Neutrophil (primary cell): ENCODE measurements at regions not wholly inside any gene's neighbourhood (a gene's known extent, or its start where the extent isn't known, plus 50 kb on each side); places are given as distances from the start of the nearest gene placed in this dataset.

Experiments
- H3K27ac ChIP-seq: fragments of 200-600 bp; sonication (generic); 2 replicates; pipeline ENCODE4 v1.5.1; 2016; ENCODE audit warnings: mild to moderate bottlenecking, moderate library complexity
- H3K27me3 ChIP-seq: fragments of 200-600 bp; sonication (generic); 2 replicates; pipeline ENCODE4 v1.6.0; 2016; ENCODE audit warnings: mild to moderate bottlenecking
- H3K36me3 ChIP-seq: fragments of 200-600 bp; sonication (generic); 2 replicates; pipeline ENCODE4 v1.5.1; 2017
- H3K4me1 ChIP-seq, 2 experiments: fragments of 200-600 bp in 1 of 2; sonication (generic) in 1 of 2; 1 replicate in 1 of 2; 2 replicates in 1 of 2; pipeline versions ENCODE4 v1.5.1 to v1.6.1; 2013 to 2016; ENCODE audit warnings: low read depth in 1 of 2, low read length in 1 of 2, mild to moderate bottlenecking in 1 of 2, moderate library complexity in 1 of 2; ENCODE audit not compliant: control insufficient read depth in 1 of 2, insufficient read depth in 1 of 2
- H3K4me3 ChIP-seq, 2 experiments: fragments of 200-600 bp in 1 of 2; sonication (generic) in 1 of 2; 1 replicate in 1 of 2; 2 replicates in 1 of 2; pipeline ENCODE4 v1.5.1; 2013 to 2016; ENCODE audit warnings: low read depth in 1 of 2, low read length in 1 of 2, mild to moderate bottlenecking in 1 of 2, moderate library complexity in 1 of 2
- H3K9me3 ChIP-seq: fragments of 200-600 bp; sonication (generic); 2 replicates; pipeline ENCODE4 v1.5.1; 2016
- CTCF ChIP-seq: fragments of 200-600 bp; sonication (generic); IDR thresholded peaks from 2 replicates; pipeline ENCODE4 v1.5.1; 2016; ENCODE audit warnings: antibody characterized with exemption

DNA sequence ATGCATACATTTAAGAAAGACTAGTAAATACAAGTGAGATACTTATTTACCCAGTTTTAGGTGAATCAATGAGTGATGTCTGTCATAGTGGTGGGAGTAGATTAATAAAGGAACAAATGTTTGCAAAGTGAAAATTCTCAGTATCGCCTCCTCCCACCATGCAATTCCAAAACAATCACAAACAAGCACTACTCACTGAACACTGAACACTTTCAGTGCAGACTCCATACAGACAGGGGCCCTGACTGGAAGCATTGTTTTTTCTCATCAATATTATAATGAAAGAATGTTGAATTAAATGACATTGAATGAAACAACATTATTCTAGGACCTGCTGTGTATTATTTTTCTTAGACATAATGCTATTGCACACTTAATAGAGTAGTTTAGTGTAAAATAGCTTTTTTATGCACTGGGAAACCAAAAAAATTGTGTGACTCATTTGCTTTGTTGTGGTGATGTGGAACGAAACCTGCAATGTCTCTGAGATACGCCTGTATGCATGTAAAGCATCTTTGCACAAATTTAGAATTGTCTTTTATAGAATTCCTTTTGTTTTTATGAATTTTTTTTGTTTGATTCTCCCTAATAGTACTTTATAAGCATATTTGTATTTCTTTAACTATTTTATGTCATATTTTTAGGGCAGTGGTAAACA lies 317.5 kb downstream of the UTRN start:
- Histone ChIP-seq H3K36me3 (no peaks in the 10 kb centered on the region), H3K4me1 (no peaks in the 10 kb centered on the region), H3K4me3 (no peak overlapping the region), H3K9me3 (no peaks in the 10 kb centered on the region), H3K27me3 (no peaks in the 10 kb centered on the region), H3K27ac (no peak overlapping the region)
- no peak for TF ChIP-seq CTCF

GRCh38 chr6:144606083-144606482 lies 320.9 kb downstream of the UTRN start:
- no peaks in the 10 kb centered on the region for H3K9me3 ChIP-seq
- H3K4me3 ChIP-seq, result no peak overlapping the region
- H3K27me3 ChIP-seq, result no peaks in the 10 kb centered on the region
- no peak for TF ChIP-seq CTCF
- no peaks in the 10 kb centered on the region for H3K36me3 ChIP-seq
- no peak overlapping the region for H3K27ac ChIP-seq
- no peaks in the 10 kb centered on the region for H3K4me1 ChIP-seq

GRCh38 chr6:144607998-144608735 lies 323.0 kb downstream of the UTRN start:
- no peak overlapping the region for H3K4me3 ChIP-seq
- H3K4me1 ChIP-seq, result no peaks in the 10 kb centered on the region
- H3K36me3 ChIP-seq, result no peaks in the 10 kb centered on the region
- H3K9me3 ChIP-seq, result no peaks in the 10 kb centered on the region
- H3K27ac ChIP-seq, result no peak overlapping the region
- no peaks in the 10 kb centered on the region for H3K27me3 ChIP-seq
- TF ChIP-seq CTCF, result no peak

- Histone ChIP-seq H3K27me3 (no peaks in the 10 kb centered on the region), H3K4me3 (no peak overlapping the region), H3K27ac (no peak overlapping the region), H3K4me1 (no peaks in the 10 kb centered on the region), H3K9me3 (no peaks in the 10 kb centered on the region), H3K36me3 (no peaks in the 10 kb centered on the region)
- no peak for TF ChIP-seq CTCF
Observed at GRCh38 chr6:144612811-144613210, 327.7 kb downstream of the UTRN start.

DNA sequence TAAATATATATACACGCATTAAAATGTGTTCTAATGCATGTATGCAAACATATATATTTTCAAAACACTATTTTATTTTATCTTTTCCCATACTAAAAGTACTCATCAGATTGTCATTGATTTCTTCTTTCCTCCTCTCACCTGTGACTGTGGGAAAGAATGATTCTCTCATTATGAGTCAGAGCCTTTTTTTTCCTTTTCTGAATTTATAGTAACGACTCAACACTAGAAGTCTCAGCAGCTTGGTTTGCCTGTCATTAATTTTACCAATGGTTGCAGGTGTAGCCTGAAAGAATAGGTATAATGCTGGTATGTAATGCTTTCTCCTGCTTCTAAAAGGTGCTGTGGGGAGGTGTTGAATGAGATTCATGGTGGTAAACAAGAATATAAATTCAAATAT lies 328.7 kb downstream of the UTRN start:
- Histone ChIP-seq H3K27ac (no peak overlapping the region), H3K9me3 (no peaks in the 10 kb centered on the region), H3K27me3 (no peaks in the 10 kb centered on the region), H3K36me3 (no peaks in the 10 kb centered on the region), H3K4me1 (no peaks in the 10 kb centered on the region), H3K4me3 (no peak overlapping the region)
- no peak for TF ChIP-seq CTCF
